A549 (cell line): ENCODE measurements at regions not wholly inside any gene's neighbourhood (a gene's known extent, or its start where the extent isn't known, plus 50 kb on each side); places are given as distances from the start of the nearest gene placed in this dataset.

ENCODE experiments used
- CEBPB ChIP-seq, 2 experiments: fragments of >200 bp in 1 of 2; sonication (Bioruptor Twin) in 1 of 2; formaldehyde crosslinking in 1 of 2; IDR thresholded peaks; 2 replicates each; pipeline ENCODE4 v1.6.1; 2012 to 2016
- CHD2 ChIP-seq: fragments of 150-350 bp; IDR thresholded peaks from 2 replicates; pipeline ENCODE4 v1.6.1; 2014; ENCODE audit warnings: low read length; ENCODE audit not compliant: partially characterized antibody
- ESRRA ChIP-seq: fragments of 150-350 bp; IDR thresholded peaks from 2 replicates; pipeline ENCODE4 v1.6.1; 2014; ENCODE audit warnings: mild to moderate bottlenecking, low read length, borderline replicate concordance
- HEYL ChIP-seq: fragments of 250-450 bp; sonication (Bioruptor Pico); IDR thresholded peaks from 2 replicates; pipeline ENCODE4 v1.8.0; 2021; ENCODE audit warnings: mild to moderate bottlenecking, moderate library complexity
- HOXB13 ChIP-seq: fragments of 250-450 bp; sonication (Bioruptor Pico); IDR thresholded peaks from 2 replicates; pipeline ENCODE4 v1.5.0; 2020; ENCODE audit warnings: low read depth, mild to moderate bottlenecking, moderate library complexity
- JUNB ChIP-seq: fragments of >200 bp; sonication (Bioruptor Twin); formaldehyde crosslinking; IDR thresholded peaks from 2 replicates; pipeline ENCODE4 v1.6.1; 2016
- MAFK ChIP-seq: fragments of 450-650 bp; IDR thresholded peaks from 2 replicates; pipeline ENCODE4 v1.6.1; 2014; ENCODE audit not compliant: partially characterized antibody
- RCOR1 ChIP-seq: fragments of 150-350 bp; IDR thresholded peaks from 2 replicates; pipeline ENCODE4 v1.6.1; 2014; ENCODE audit warnings: antibody characterized with exemption, low read length, low read depth
- RFX5 ChIP-seq: fragments of 450-650 bp; IDR thresholded peaks from 2 replicates; pipeline ENCODE4 v1.7.1; 2014; ENCODE audit warnings: antibody characterized with exemption, mild to moderate bottlenecking, moderate library complexity
- ZSCAN20 ChIP-seq: fragments of 250-450 bp; sonication (Bioruptor Pico); IDR thresholded peaks from 2 replicates; pipeline ENCODE4 v1.8.0; 2022; ENCODE audit warnings: mild to moderate bottlenecking, moderate library complexity
- TF ChIP-seq, protein P1 (sequence below): fragments of >200 bp; sonication (Bioruptor Twin); formaldehyde crosslinking; IDR thresholded peaks from 3 replicates; pipeline ENCODE4 v1.5.1; 2016
- TF ChIP-seq, protein P2 (sequence below): fragments of 150-350 bp; IDR thresholded peaks from 2 replicates; pipeline ENCODE4 v1.6.1; 2014; ENCODE audit warnings: low read depth, mild to moderate bottlenecking, low read length
- TF ChIP-seq, protein P3 (sequence below): IDR thresholded peaks from 2 replicates; pipeline ENCODE4 v1.6.1; 2012

DNA sequence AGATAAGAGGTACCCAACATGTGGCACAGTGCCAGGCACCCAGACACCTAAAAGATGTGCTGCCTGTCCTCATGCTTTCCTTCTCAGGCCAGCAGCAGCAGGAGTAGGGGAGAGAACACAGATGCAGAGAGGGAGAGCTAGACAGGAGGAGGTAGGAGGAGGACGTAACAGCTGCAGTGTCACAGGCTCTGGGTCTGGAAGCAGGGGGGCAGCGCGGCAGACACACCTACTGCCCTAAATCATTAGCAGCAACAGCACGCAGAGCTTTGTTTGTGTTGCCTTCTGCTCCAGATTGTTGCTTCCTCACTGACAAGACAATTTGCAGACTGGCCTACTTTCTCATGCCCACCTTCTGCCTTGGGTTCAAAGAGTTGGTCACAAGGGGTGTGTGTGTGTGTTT, 196.7 kb upstream of the DAB1 start:
- TF ChIP-seq CEBPB (IDR thresholded peaks at IDR 0.05) (no peak), RFX5 (no peak), HEYL (CRISPR knock-in tag) (no peak), MAFK (no peak), ESRRA (no peak), ZSCAN20 (CRISPR knock-in tag) (no peak), JUNB (no peak), CHD2 (no peak), HOXB13 (CRISPR knock-in tag) (no peak), RCOR1 (no peak)
- TF ChIP-seq, protein P1, sequence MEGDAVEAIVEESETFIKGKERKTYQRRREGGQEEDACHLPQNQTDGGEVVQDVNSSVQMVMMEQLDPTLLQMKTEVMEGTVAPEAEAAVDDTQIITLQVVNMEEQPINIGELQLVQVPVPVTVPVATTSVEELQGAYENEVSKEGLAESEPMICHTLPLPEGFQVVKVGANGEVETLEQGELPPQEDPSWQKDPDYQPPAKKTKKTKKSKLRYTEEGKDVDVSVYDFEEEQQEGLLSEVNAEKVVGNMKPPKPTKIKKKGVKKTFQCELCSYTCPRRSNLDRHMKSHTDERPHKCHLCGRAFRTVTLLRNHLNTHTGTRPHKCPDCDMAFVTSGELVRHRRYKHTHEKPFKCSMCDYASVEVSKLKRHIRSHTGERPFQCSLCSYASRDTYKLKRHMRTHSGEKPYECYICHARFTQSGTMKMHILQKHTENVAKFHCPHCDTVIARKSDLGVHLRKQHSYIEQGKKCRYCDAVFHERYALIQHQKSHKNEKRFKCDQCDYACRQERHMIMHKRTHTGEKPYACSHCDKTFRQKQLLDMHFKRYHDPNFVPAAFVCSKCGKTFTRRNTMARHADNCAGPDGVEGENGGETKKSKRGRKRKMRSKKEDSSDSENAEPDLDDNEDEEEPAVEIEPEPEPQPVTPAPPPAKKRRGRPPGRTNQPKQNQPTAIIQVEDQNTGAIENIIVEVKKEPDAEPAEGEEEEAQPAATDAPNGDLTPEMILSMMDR: no peak
- TF ChIP-seq, protein P2, sequence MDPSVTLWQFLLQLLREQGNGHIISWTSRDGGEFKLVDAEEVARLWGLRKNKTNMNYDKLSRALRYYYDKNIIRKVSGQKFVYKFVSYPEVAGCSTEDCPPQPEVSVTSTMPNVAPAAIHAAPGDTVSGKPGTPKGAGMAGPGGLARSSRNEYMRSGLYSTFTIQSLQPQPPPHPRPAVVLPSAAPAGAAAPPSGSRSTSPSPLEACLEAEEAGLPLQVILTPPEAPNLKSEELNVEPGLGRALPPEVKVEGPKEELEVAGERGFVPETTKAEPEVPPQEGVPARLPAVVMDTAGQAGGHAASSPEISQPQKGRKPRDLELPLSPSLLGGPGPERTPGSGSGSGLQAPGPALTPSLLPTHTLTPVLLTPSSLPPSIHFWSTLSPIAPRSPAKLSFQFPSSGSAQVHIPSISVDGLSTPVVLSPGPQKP: no peak
- TF ChIP-seq, protein P3, sequence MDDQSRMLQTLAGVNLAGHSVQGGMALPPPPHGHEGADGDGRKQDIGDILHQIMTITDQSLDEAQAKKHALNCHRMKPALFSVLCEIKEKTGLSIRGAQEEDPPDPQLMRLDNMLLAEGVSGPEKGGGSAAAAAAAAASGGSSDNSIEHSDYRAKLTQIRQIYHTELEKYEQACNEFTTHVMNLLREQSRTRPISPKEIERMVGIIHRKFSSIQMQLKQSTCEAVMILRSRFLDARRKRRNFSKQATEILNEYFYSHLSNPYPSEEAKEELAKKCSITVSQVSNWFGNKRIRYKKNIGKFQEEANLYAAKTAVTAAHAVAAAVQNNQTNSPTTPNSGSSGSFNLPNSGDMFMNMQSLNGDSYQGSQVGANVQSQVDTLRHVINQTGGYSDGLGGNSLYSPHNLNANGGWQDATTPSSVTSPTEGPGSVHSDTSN: no peak
